Naive thymus-derived CD4-positive, alpha-beta T cell (primary cell): ENCODE measurements at regions not wholly inside any gene's neighbourhood (a gene's known extent, or its start where the extent isn't known, plus 50 kb on each side); places are given as distances from the start of the nearest gene placed in this dataset.

Experiments
- ATAC-seq: fragments of 150-1000 bp; cut with Tn5 transposase; 2 replicates; pipeline ENCODE4 v1.10.0; 2021; ENCODE audit warnings: mild to moderate bottlenecking, moderate library complexity
- CTCF ChIA-PET: fragments of 350-600 bp; sonication (Branson Sonifier 250); formaldehyde crosslinking; loops from one replicate; lab custom pipeline; 2021; ENCODE audit warnings: antibody characterized with exemption; lab: Charles Lee
- POLR2A ChIA-PET: fragments of 350-600 bp; sonication (Branson Sonifier 250); formaldehyde crosslinking; loops from one replicate; lab custom pipeline; 2021; ENCODE audit warnings: antibody characterized with exemption, inconsistent platforms; lab: Charles Lee
- DNase-seq, 9 donors: peaks; one replicate each; pipeline versions ENCODE4 v3.0.0 to v3.0.0-alpha.2; 2020 to 2022; ENCODE audit warnings: mixed read lengths in 1 of 9
- H3K27ac ChIP-seq: one replicate; pipeline ENCODE4 v1.7.0; 2013; ENCODE audit warnings: mild to moderate bottlenecking, low read depth, low read length, moderate library complexity
- H3K27me3 ChIP-seq, 2 donors: one replicate each; pipeline ENCODE4 v1.7.0; 2013; ENCODE audit warnings: low read length in 2 of 2, mild to moderate bottlenecking in 2 of 2, moderate library complexity in 2 of 2; ENCODE audit not compliant: control insufficient read depth in 2 of 2, insufficient read depth in 2 of 2
- H3K36me3 ChIP-seq, 3 experiments: 1 replicate in 2 of 3; 2 replicates in 1 of 3; pipeline ENCODE4 v1.7.0; 2013; ENCODE audit warnings: low read length in 3 of 3, mild to moderate bottlenecking in 3 of 3, moderate library complexity in 1 of 3; ENCODE audit not compliant: insufficient read depth in 3 of 3, control insufficient read depth in 2 of 3
- H3K4me1 ChIP-seq, 2 donors: one replicate each; pipeline ENCODE4 v1.7.0; 2013; ENCODE audit warnings: low read length in 2 of 2, mild to moderate bottlenecking in 2 of 2, moderate library complexity in 1 of 2; ENCODE audit not compliant: control insufficient read depth in 2 of 2, insufficient read depth in 2 of 2
- H3K4me3 ChIP-seq: 2 replicates; pipeline ENCODE4 v1.7.0; 2013; ENCODE audit warnings: mild to moderate bottlenecking, low read length
- H3K9me3 ChIP-seq, 3 experiments: 1 replicate in 2 of 3; 2 replicates in 1 of 3; pipeline ENCODE4 v1.7.0; 2013; ENCODE audit warnings: low read length in 3 of 3; ENCODE audit not compliant: control insufficient read depth in 2 of 3
- H3K27ac Mint-ChIP-seq, 9 donors: one replicate each; pipeline ENCODE4 v1.8.0; 2020 to 2022; ENCODE audit warnings: mixed read lengths in 9 of 9, mild to moderate bottlenecking in 8 of 9, moderate library complexity in 5 of 9, inconsistent platforms in 2 of 9
- H3K27me3 Mint-ChIP-seq, 5 donors: one replicate each; pipeline ENCODE4 v1.8.0; 2021 to 2022; ENCODE audit warnings: mixed read lengths in 5 of 5, mild to moderate bottlenecking in 1 of 5
- H3K36me3 Mint-ChIP-seq, 5 donors: one replicate each; pipeline ENCODE4 v1.8.0; 2020 to 2022; ENCODE audit warnings: mixed read lengths in 5 of 5, mild to moderate bottlenecking in 3 of 5, inconsistent platforms in 1 of 5
- H3K4me1 Mint-ChIP-seq, 7 donors: one replicate each; pipeline ENCODE4 v1.8.0; 2020 to 2022; ENCODE audit warnings: mixed read lengths in 7 of 7, mild to moderate bottlenecking in 3 of 7, inconsistent platforms in 1 of 7
- H3K4me3 Mint-ChIP-seq, 10 donors: one replicate each; pipeline ENCODE4 v1.8.0; 2020 to 2022; ENCODE audit warnings: mild to moderate bottlenecking in 10 of 10, mixed read lengths in 10 of 10, moderate library complexity in 6 of 10, inconsistent platforms in 2 of 10
- H3K9me3 Mint-ChIP-seq, 11 donors: one replicate each; pipeline ENCODE4 v1.8.0; 2020 to 2022; ENCODE audit warnings: mixed read lengths in 11 of 11, mild to moderate bottlenecking in 4 of 11, inconsistent platforms in 1 of 11, moderate library complexity in 1 of 11
- intact Hi-C, 2 donors: fragments of 100-400 bp; cut with micrococcal nuclease; formaldehyde crosslinking; loops; one replicate each; pipeline ENCODE4 v1.15.1; 2023

DNA sequence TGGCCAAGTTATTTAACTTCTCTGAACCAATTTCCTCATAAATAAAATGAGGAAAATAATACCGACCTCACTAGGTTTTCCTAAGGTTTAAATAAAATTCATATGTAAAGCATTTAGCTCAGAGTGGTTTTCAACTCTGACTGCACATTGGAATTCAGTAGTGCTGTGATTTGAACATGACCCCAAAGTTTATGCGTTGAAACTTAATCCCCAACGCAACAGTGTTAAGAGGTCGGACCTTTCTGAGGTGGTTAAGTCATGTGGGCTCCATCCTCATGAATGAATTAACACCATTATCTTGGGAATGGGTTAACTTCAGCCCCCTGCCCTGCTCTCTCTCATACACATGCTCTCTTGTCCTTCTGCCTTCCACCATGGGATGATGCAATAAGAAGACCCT is 322.2 kb downstream of the AASDHPPT start:
- H3K27ac Mint-ChIP-seq = no peak overlapping the region

DNA sequence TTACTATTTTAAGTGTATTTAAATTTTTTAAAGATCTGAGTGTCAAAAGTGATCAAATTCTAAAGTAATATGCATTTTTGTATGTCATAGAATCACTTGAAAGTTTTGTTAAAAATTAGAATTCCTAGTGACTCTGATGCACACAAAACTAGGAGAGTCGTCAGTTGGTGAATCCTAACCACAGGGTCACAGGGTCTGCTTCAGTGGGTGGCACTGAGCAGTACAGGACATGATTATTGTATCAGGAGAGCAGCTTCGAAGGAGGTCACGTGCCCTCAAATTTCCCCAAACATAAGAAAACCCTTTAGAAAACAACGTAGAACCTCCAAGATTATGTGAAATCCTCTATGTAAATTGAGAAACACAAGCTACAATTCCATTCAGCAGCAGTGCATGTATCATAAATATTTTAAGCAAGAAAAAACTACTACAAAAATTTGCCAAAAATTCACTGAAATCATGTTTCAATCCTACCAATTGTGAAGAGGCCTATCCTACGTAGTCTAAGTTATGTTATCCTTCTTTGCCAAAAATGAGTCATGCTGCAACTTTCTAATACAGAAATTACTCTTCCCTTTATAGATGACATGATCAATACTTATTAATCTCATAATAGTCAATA is 323.6 kb downstream of the AASDHPPT start:
- Mint-ChIP-seq H3K27me3 (no peaks in the 10 kb centered on the region), H3K36me3 (peaks cover 0 to 5% (median 0%) of the 10 kb centered on the region in 5 donors), H3K4me1 (no peaks in the 10 kb centered on the region), H3K4me3 (no peak overlapping the region), H3K27ac (no peak overlapping the region), H3K9me3 (peaks cover 0 to 12% (median 5%) of the 10 kb centered on the region in 11 donors)
- ChIA-PET CTCF (no interaction called here), POLR2A (no interaction called here)
- no peaks in the 10 kb centered on the region for H3K27me3 ChIP-seq
- no peak for DNase-seq
- H3K27ac ChIP-seq = no peak overlapping the region
- no peak overlapping the region for H3K4me3 ChIP-seq
- ATAC-seq = no peak
- intact Hi-C loops = no loop called here
- H3K36me3 ChIP-seq = no peaks in the 10 kb centered on the region
- no peaks in the 10 kb centered on the region for H3K4me1 ChIP-seq
- H3K9me3 ChIP-seq = no peaks in the 10 kb centered on the region

More for the DNA sequence above, 322.2 kb downstream of the AASDHPPT start:
- Histone ChIP-seq H3K27me3 (no peaks in the 10 kb centered on the region), H3K27ac (no peak overlapping the region), H3K4me1 (no peaks in the 10 kb centered on the region), H3K36me3 (no peaks in the 10 kb centered on the region), H3K4me3 (no peak overlapping the region), H3K9me3 (no peaks in the 10 kb centered on the region)
- ChIA-PET POLR2A (no interaction called here), CTCF (no interaction called here)
- Mint-ChIP-seq H3K4me3 (no peak overlapping the region), H3K36me3 (peaks cover 0 to 5% (median 0%) of the 10 kb centered on the region in 5 donors), H3K27me3 (no peaks in the 10 kb centered on the region), H3K9me3 (peaks cover 0 to 18% (median 10%) of the 10 kb centered on the region in 11 donors), H3K4me1 (no peaks in the 10 kb centered on the region)
- DNase-seq (no peak), ATAC-seq (no peak)
- intact Hi-C loops = no loop called here

DNA sequence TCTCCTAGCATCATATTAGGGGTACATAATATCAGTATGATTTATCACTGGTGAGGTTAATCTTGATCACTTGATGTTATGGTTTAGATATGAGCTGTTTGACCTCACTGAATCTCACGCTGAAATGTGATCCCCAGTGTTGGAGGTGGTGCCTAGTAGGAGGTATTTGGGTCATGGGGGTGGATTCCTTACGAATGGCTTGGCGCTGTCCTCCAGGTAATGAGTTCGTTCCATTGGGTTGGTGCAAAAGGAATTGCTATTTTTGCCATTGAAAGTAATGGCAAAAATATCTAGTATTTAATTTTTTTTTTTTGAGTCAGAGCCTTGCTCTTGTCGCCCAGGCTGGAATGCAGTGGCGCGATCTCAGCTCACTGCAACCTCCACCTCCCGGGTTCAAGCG is 326.3 kb downstream of the AASDHPPT start:
- H3K4me1 Mint-ChIP-seq = no peaks in the 10 kb centered on the region
- H3K4me3 Mint-ChIP-seq = no peak overlapping the region
- Histone ChIP-seq H3K27ac (no peak overlapping the region), H3K27me3 (no peaks in the 10 kb centered on the region), H3K4me1 (no peaks in the 10 kb centered on the region), H3K9me3 (no peaks in the 10 kb centered on the region), H3K36me3 (no peaks in the 10 kb centered on the region), H3K4me3 (no peak overlapping the region)
- ChIA-PET POLR2A (no interaction called here), CTCF (no interaction called here)
- H3K27me3 Mint-ChIP-seq = no peaks in the 10 kb centered on the region
- ATAC-seq (no peak), DNase-seq (no peak)
- H3K9me3 Mint-ChIP-seq = peaks cover 0 to 5% (median 2%) of the 10 kb centered on the region in 11 donors
- no peaks in the 10 kb centered on the region for H3K36me3 Mint-ChIP-seq
- no peak overlapping the region for H3K27ac Mint-ChIP-seq
- intact Hi-C loops = no loop called here

DNA sequence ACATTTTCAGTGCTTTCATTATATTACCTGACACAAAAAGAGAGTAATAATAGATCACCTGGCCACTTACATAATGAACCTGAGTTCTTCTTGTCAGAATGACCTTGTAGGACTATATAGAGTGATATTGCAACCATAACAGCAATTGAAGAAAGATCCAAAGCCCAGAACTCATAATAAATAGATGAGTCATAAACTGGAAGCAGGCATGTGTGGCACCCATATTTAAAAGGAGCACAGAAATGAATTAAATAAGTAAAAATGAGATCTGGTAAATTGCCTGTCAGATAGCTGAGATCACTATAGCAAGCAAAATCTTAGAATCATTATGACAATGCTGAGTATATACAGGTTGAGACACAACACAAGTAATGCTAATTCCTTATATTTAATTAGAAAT is 331.8 kb downstream of the AASDHPPT start:
- no peaks in the 10 kb centered on the region for H3K9me3 ChIP-seq
- H3K36me3 ChIP-seq = no peaks in the 10 kb centered on the region
- no peak overlapping the region for H3K27ac Mint-ChIP-seq
- ChIA-PET CTCF (no interaction called here), POLR2A (no interaction called here)
- no peaks in the 10 kb centered on the region for H3K27me3 Mint-ChIP-seq
- no peaks in the 10 kb centered on the region for H3K4me1 Mint-ChIP-seq
- H3K36me3 Mint-ChIP-seq = no peaks in the 10 kb centered on the region
- H3K4me3 ChIP-seq = no peak overlapping the region
- H3K9me3 Mint-ChIP-seq = peaks cover 0 to 10% (median 2%) of the 10 kb centered on the region in 11 donors
- H3K27ac ChIP-seq = no peak overlapping the region
- no peaks in the 10 kb centered on the region for H3K4me1 ChIP-seq
- no peak for ATAC-seq
- no peak for DNase-seq
- no peaks in the 10 kb centered on the region for H3K27me3 ChIP-seq
- intact Hi-C loops = no loop called here
- no peak overlapping the region for H3K4me3 Mint-ChIP-seq

DNA sequence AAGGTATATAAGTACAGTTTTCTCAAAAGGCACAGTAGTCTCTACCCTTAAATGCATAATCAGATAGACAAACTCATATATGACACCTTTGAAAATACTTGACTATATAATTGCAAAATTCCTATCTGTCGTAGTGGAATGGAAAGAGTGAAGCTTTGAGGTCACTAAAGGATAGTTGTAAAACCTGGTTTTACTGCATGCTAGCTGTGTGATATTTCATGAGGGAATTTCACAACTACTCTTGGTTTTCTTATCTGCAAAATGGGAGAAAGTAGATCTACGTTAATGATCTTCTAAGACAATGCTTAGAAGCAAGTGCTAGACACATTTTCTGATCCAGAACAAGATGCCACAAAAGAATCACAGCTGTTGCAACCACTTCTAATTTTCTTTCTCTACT is 332.2 kb downstream of the AASDHPPT start:
- no peak overlapping the region for H3K4me3 ChIP-seq
- Mint-ChIP-seq H3K36me3 (no peaks in the 10 kb centered on the region), H3K27ac (no peak overlapping the region), H3K27me3 (no peaks in the 10 kb centered on the region), H3K4me1 (no peaks in the 10 kb centered on the region), H3K9me3 (peaks cover 0 to 10% (median 2%) of the 10 kb centered on the region in 11 donors), H3K4me3 (no peak overlapping the region)
- intact Hi-C loops = no loop called here
- H3K27ac ChIP-seq = no peak overlapping the region
- DNase-seq = no peak
- H3K9me3 ChIP-seq = no peaks in the 10 kb centered on the region
- no peaks in the 10 kb centered on the region for H3K36me3 ChIP-seq
- no peaks in the 10 kb centered on the region for H3K4me1 ChIP-seq
- ATAC-seq = no peak
- CTCF ChIA-PET = no interaction called here
- no peaks in the 10 kb centered on the region for H3K27me3 ChIP-seq
- POLR2A ChIA-PET = no interaction called here

DNA sequence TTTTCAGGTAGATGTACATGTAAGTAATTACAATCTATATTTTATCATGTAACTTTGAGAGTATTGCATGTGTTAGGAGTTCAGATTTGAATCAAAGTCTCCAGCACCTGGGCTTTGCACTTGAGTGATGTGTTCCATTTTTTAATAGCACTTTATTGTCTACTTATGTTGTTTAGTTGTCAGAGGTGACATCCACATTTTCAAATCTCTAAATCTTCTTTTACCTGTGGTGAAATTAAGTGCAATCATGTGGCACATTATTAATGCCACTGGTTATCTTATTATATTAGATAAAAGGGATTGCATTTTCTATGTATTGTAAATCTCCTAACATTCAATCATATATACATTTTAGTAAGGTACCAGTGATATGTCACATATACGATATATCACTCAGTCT is 333.4 kb downstream of the AASDHPPT start:
- Histone ChIP-seq H3K27ac (no peak overlapping the region), H3K4me1 (no peaks in the 10 kb centered on the region), H3K27me3 (no peaks in the 10 kb centered on the region), H3K36me3 (no peaks in the 10 kb centered on the region), H3K4me3 (no peak overlapping the region), H3K9me3 (no peaks in the 10 kb centered on the region)
- intact Hi-C loops = no loop called here
- peaks cover 0 to 13% (median 0%) of the 10 kb centered on the region in 11 donors for H3K9me3 Mint-ChIP-seq
- no peaks in the 10 kb centered on the region for H3K27me3 Mint-ChIP-seq
- H3K4me1 Mint-ChIP-seq = no peaks in the 10 kb centered on the region
- no peaks in the 10 kb centered on the region for H3K36me3 Mint-ChIP-seq
- CTCF ChIA-PET = no interaction called here
- ATAC-seq = no peak
- H3K27ac Mint-ChIP-seq = no peak overlapping the region
- no peak overlapping the region for H3K4me3 Mint-ChIP-seq
- DNase-seq = no peak
- POLR2A ChIA-PET = no interaction called here

DNA sequence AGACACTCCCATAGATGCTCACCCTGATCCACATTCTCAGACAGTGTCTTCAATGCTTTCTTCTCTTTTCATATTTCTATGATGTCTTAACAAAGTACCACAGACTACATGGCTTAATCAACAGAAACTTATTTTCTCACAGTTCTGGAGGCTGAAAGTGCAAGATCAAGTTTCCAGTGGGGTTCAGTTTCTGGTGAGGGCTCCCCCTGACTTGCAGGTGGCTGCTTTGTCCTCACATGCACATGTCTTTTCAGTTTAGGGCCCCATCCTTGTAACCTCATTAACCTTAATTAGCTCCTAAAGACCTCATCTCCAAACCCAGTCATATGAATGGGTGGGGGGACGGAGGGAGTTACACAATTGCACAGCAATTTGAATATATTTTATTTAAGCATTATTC is 335.8 kb downstream of the AASDHPPT start:
- Histone ChIP-seq H3K27ac (no peak overlapping the region), H3K36me3 (no peaks in the 10 kb centered on the region), H3K4me1 (no peaks in the 10 kb centered on the region), H3K4me3 (no peak overlapping the region), H3K27me3 (no peaks in the 10 kb centered on the region), H3K9me3 (no peaks in the 10 kb centered on the region)
- intact Hi-C loops = no loop called here
- Mint-ChIP-seq H3K27me3 (no peaks in the 10 kb centered on the region), H3K9me3 (peaks cover 0 to 10% (median 0%) of the 10 kb centered on the region in 11 donors), H3K4me3 (no peak overlapping the region), H3K4me1 (no peaks in the 10 kb centered on the region), H3K27ac (no peak overlapping the region), H3K36me3 (no peaks in the 10 kb centered on the region)
- POLR2A ChIA-PET = no interaction called here
- CTCF ChIA-PET = no interaction called here
- DNase-seq = no peak
- ATAC-seq = no peak
